NOMO-1 treated with DMSO at 0.1 percent for 48 hours (cell line): ENCODE measurements at regions not wholly inside any gene's neighbourhood (a gene's known extent, or its start where the extent isn't known, plus 50 kb on each side); places are given as distances from the start of the nearest gene placed in this dataset.
"Not testable (repeated sequence)": the region's sequence is repeated elsewhere in the genome, so short reads cannot be mapped to it uniquely, and the experiment has no call there.

Experiments used
- DNase-seq: peaks from one replicate; lab custom pipeline; 2025; ENCODE audit not compliant: unreplicated experiment; lab: John Stamatoyannopoulos, UW

GRCh38 chr22:27318516-27318915 is 483.0 kb downstream of the MN1 start:
- peak; percentile 84 for DNase-seq

- no peak for DNase-seq
These were observed 477.9 kb downstream of the MN1 start for GRCh38 chr22:27323661-27324060.

- not testable (repeated sequence) for DNase-seq
These were observed 476.6 kb downstream of the MN1 start for GRCh38 chr22:27324908-27325307.

- no peak for DNase-seq
These were observed 474.1 kb downstream of the MN1 start for GRCh38 chr22:27327497-27327896.

- DNase-seq = no peak
These were observed 473.4 kb downstream of the MN1 start for GRCh38 chr22:27327981-27328721.

GRCh38 chr22:27329131-27329850 is 472.3 kb downstream of the MN1 start:
- DNase-seq = no peak

GRCh38 chr22:27329966-27330645 is 471.4 kb downstream of the MN1 start:
- DNase-seq = no peak

- peak; percentile 78 for DNase-seq
These were observed 469.9 kb downstream of the MN1 start for GRCh38 chr22:27331526-27332281.

GRCh38 chr22:27335102-27335660 is 466.4 kb downstream of the MN1 start:
- DNase-seq = no peak

- DNase-seq = no peak
These were observed 465.1 kb downstream of the MN1 start for GRCh38 chr22:27336151-27337090.

GRCh38 chr22:27337676-27338075 is 463.9 kb downstream of the MN1 start:
- DNase-seq = no peak

GRCh38 chr22:27340047-27340446 is 461.5 kb downstream of the MN1 start:
- DNase-seq = no peak

- no peak for DNase-seq
These were observed 457.0 kb downstream of the MN1 start for GRCh38 chr22:27344546-27344945.

- no peak for DNase-seq
These were observed 455.9 kb downstream of the MN1 start for GRCh38 chr22:27345691-27346090.

- DNase-seq = no peak
These were observed 453.6 kb downstream of the MN1 start for GRCh38 chr22:27347951-27348350.

- peak; percentile 27 for DNase-seq
These were observed 452.9 kb downstream of the MN1 start for GRCh38 chr22:27348634-27349033.

- no peak for DNase-seq
These were observed 452.1 kb downstream of the MN1 start for GRCh38 chr22:27349456-27349855.

- DNase-seq = no peak
These were observed 451.2 kb downstream of the MN1 start for GRCh38 chr22:27350306-27350705.

- DNase-seq = no peak
These were observed 449.1 kb downstream of the MN1 start for GRCh38 chr22:27352426-27352825.
